A204.1 (cell line): ENCODE measurements at regions not wholly inside any gene's neighbourhood (a gene's known extent, or its start where the extent isn't known, plus 50 kb on each side); places are given as distances from the start of the nearest gene placed in this dataset.

ENCODE experiments used
- FAIRE-seq: peaks from 2 replicates; lab custom pipeline; 2012; peaks lifted over from hg19 to GRCh38; lab: Jason Lieb, UNC

DNA sequence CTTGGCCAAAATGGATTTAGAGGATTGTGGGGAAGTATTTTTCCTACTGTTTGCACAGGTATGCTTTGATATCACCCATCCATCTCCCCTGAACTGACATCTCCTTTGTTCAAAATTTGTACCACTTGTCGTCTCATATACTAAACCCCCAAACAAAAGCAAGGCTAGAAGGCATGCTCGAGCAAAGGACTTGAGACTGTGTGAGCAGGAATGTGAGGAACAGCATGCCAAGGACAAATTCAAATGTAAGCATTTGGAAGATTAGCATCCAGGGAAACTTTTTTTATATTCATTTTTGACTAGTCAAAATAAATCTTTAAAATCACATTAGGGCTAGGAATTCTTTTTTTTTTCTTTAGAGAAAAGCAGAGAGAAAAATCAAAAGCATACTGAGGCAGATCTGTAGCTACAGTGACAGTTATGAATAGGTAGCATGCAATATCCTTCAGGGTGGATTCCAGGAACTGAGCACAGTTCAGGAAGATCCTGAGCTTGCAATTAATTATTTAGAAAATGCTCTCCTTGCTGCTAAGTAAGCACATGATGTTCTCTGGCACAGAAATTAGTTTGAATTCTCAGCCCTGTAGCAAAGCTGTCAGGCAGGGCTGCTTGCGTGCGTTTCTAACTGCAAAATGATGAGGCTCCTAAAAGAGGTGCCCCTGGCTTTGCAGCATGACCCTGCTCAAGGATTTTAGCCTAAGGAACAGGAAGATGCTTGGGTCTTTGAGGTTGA is 327.7 kb downstream of the LRIG3 start:
- FAIRE-seq, result no peak

DNA sequence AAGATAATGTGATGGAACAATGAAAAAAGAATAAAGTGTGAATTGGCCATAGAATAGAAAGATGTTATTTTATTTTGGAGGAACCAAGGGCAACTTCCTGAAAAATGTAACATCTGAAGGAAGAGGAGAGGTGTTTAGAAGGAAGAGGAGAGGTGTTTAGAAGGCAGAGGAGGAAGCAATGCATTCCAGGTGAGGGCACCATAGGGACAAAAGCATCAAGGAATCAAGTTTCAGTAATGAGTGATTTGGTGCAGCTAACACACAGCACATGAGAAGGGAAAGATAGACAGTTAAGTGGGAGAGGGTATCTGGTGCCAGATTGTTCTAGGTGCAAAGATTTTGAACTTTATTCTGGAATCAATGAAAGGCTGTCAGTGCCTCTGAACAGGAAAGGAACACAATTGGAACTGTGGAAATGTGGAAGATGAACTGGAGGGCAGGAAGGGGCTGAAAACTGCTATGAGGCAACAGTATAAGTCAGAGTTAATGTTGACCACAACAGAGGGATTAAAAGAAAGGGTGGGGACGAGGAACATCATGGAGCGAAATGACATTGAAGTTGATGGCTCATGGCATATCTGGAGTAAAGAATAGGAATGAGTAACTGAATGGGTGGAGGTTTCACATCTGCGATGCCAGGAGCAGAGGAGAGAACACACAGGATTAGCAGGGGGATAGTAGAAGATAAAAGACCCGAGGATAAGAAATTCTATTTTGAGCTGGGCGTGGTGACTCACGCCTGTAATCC is 326.6 kb downstream of the LRIG3 start:
- no peak for FAIRE-seq

GRCh38 chr12:58596381-58596780 is 323.9 kb downstream of the LRIG3 start:
- FAIRE-seq, result no peak

DNA sequence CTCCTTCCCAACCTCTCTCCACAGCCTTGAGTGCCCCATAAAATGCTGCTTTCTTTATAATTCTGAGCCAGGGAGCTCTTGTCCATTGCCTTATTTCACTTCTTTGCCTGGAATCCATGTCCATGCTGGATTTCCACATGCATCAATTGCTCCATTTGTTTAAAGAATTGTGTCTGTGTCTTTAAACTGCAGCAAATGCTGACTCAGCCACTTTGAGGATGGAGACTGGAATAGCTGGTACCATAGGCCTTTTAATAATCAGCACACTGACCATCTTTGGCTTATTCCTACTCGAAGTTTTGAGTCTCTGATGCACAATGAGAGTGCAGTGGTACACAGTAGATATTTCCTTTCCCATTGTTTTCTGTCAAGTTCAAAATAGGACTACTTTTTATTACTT is 318.8 kb downstream of the LRIG3 start:
- FAIRE-seq, result no peak

DNA sequence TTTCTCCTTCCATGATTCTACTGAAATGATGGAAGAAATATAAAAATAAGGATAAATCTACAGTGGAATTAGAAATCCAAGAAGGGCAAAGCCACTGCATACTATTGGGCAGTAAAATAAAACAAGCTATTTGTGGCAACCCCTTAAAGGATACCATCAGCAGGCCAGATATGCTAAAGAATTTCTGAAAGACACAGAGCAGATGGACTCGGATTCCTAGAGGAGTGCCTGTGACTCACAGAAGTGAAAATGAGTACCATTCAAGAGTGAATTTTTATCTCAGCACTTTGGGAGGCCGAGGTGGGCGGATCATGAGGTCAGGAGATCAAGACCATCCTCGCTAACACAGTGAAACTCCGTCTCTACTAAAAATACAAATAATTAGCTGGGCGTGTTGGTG is 318.1 kb downstream of the LRIG3 start:
- no peak for FAIRE-seq

DNA sequence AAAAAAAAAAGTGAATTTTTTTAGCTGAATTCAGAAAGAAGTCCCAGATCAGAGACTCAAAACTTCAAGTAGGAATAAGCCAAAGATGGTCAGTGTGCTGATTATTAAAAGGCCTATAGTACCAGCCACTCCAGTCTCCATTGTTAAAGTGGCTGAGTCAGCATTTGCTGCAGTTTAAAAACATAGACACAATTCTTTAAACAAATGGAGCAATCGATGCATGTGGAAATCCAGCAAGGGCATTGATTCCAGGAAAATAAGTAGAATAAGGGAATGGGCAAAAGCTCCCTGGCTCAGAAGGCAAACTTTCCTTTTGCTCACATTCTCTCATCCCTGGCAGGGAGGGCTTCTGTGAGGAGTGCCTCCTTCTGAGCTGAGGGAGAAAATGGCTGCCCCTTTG is 317.6 kb downstream of the LRIG3 start:
- FAIRE-seq, result no peak

DNA sequence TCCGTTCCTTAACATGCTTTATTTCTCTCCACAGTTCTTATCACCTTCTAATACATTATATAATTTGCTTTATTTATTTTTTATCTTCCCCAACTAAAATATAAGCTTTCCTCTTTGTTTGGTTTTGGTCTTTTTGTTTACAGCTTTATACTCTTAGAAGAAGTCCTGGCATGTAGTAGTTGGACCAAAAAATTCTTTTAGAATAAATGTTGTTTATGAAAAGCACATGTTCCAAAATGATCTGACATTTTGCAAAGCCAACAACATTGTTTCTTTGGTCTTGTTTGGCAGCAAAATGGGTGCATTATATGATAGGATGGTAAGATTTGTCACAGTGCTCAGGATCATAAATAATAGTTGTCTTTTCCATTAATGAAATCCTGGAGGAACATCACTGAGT is 312.5 kb downstream of the LRIG3 start:
- no peak for FAIRE-seq

GRCh38 chr12:58608711-58609110 is 311.6 kb downstream of the LRIG3 start:
- FAIRE-seq, result no peak

- FAIRE-seq, result no peak
These were observed 305.3 kb downstream of the LRIG3 start for GRCh38 chr12:58615047-58615446.

DNA sequence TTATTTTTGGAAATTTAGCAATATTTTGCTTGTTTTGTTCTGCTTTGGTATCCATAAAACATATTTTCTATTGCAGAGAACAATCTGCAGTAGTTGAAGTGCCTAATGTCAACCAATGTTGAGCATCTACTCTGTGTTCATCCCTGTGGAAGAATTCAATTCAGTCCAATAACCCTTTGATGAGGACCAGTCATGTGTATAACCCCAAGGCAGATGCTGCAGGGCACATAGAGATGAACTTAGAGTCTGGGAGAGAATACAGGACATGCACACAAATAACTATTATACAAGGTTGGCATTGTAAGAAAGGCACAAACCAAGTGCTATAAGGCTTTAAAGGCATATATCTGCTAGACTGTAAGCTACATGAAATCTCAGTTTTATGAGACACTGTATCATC is 304.7 kb downstream of the LRIG3 start:
- no peak for FAIRE-seq

- no peak for FAIRE-seq
These were observed 303.7 kb downstream of the LRIG3 start for GRCh38 chr12:58616618-58617017.

GRCh38 chr12:58621126-58621525 is 299.2 kb downstream of the LRIG3 start:
- no peak for FAIRE-seq

- no peak for FAIRE-seq
These were observed 290.9 kb downstream of the LRIG3 start for GRCh38 chr12:58629376-58629775.

GRCh38 chr12:58633479-58633878 is 286.8 kb downstream of the LRIG3 start:
- no peak for FAIRE-seq

DNA sequence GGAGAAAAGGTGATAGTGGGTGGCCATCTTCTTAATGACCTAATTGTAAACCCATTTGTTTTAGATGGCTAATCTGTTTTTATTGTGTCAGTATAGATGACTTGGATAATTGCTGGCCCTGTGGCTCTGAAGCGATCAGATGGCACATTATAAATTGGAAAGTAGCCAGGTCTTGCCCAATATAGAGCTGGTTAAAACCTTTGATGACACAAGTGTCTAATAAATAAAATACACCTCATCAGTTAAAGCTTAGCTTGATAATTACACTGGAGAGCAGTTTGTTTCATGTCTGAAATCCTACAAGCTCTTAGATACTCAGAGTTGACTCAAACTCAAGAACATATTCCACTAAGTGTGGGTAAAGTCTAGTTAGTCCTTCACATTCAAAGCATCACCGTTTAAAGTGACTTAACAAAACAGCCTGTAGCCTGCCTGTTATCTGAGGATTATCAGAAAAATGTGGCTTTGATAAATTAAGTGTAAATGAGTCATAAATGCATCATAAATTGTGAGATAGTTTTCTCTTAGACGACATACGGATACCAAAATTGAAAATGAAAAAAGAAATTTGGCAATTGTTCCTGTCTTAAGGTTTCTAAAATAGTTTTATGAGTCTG is 280.9 kb downstream of the LRIG3 start:
- FAIRE-seq, result no peak

GRCh38 chr12:58640314-58640713 is 280.0 kb downstream of the LRIG3 start:
- FAIRE-seq, result no peak

DNA sequence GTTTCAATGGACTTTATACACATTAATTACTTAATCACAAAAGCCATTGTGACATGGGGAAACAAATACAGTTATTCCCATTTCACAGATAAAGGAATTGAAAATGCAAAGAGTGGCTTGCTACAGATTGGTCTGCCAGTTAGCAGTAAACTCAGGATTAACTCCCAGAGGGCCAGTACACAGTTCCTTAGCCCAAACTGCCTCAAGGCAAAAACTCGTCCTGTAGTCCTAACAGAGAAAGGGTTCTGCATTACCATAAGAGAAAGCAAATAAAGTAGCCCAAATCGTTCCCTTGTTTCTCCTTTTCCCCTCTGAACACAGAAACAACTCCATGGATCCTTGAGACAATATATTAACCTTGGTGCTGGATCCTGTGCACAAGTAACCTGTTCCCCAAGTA is 274.4 kb downstream of the LRIG3 start:
- no peak for FAIRE-seq

- FAIRE-seq, result no peak
These were observed 272.8 kb downstream of the LRIG3 start for GRCh38 chr12:58647495-58647894.

GRCh38 chr12:58648176-58648575 is 272.1 kb downstream of the LRIG3 start:
- FAIRE-seq, result no peak

DNA sequence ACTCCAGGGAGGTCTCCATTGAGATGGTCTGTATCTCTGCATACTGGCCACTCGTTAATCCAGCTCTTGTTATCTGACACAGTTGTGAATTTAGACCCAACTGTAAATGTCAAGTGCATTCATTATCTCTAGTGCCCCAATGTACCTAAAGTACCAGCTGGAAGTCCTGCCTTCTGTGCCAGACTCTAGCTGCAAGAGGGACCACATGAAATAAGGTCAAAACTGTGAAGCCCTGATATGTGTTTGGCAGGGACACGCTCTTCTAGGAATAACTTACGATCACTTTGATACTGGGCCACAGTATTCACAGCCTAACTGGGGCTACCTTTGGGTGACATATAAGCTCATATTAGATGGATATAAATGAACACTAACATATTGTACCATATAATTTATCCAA is 268.5 kb downstream of the LRIG3 start:
- no peak for FAIRE-seq

DNA sequence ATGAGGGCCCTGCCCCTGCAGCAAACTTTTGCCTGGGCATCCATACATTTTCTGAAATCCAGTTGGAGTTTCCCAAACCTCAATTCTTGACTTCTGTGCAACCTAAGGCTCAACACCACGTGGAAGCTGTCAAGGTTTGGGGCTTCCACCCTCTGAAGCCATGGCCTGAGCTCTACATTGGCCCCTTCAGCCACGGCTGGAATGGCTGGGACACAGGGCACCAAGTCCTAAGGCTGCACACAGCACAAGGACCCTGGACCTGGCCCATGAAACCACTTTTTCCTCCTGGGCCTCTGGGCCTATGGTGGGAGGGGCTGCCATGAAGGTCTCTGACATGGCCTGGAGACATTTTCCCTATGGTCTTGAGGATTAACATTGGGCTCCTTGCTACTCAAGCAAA is 266.3 kb downstream of the LRIG3 start:
- FAIRE-seq, result no peak

- no peak for FAIRE-seq
These were observed 264.9 kb downstream of the LRIG3 start for GRCh38 chr12:58655375-58655774.

- FAIRE-seq, result no peak
These were observed 263.9 kb downstream of the LRIG3 start for GRCh38 chr12:58656254-58657009.
